Mucosa of rectum (tissue), 2 donors: ENCODE measurements at regions not wholly inside any gene's neighbourhood (a gene's known extent, or its start where the extent isn't known, plus 50 kb on each side); places are given as distances from the start of the nearest gene placed in this dataset.

ENCODE experiments used
- H3K27ac ChIP-seq, 2 donors: one replicate each; pipeline ENCODE4 v1.7.0; 2013; ENCODE audit warnings: inconsistent platforms in 2 of 2, low read depth in 2 of 2, low read length in 2 of 2
- H3K27me3 ChIP-seq, 2 donors: one replicate each; pipeline ENCODE4 v1.7.0; 2013; ENCODE audit warnings: low read length in 2 of 2; ENCODE audit not compliant: control insufficient read depth in 2 of 2, insufficient read depth in 2 of 2
- H3K36me3 ChIP-seq, 2 donors: one replicate each; pipeline ENCODE4 v1.7.0; 2013; ENCODE audit warnings: low read length in 2 of 2; ENCODE audit not compliant: control insufficient read depth in 2 of 2, insufficient read depth in 2 of 2
- H3K4me1 ChIP-seq, 2 donors: one replicate each; pipeline ENCODE4 v1.7.0; 2013; ENCODE audit warnings: low read length in 2 of 2, mild to moderate bottlenecking in 1 of 2; ENCODE audit not compliant: control insufficient read depth in 2 of 2, insufficient read depth in 2 of 2
- H3K4me3 ChIP-seq, 2 donors: one replicate each; pipeline ENCODE4 v1.7.0; 2013; ENCODE audit warnings: low read length in 2 of 2
- H3K9ac ChIP-seq, 2 donors: one replicate each; pipeline ENCODE4 v1.7.0; 2013; ENCODE audit warnings: low read length in 2 of 2, low read depth in 1 of 2, mild to moderate bottlenecking in 1 of 2
- H3K9me3 ChIP-seq, 2 donors: one replicate each; pipeline ENCODE4 v1.7.0; 2013; ENCODE audit warnings: low read length in 2 of 2; ENCODE audit not compliant: control insufficient read depth in 2 of 2
- donor health status: healthy.
- donor health status: Normal muscosa, but diverticular disease.

GRCh38 chr14:66163023-66163422, 323.1 kb upstream of the CCDC196 start:
- Histone ChIP-seq H3K36me3 (no peaks in the 10 kb centered on the region), H3K27ac (no peak overlapping the region), H3K4me1 (peaks cover 0 to 3% of the 10 kb centered on the region in 2 donors)

GRCh38 chr14:66165337-66165736, 320.8 kb upstream of the CCDC196 start:
- peaks cover 0 to 3% of the 10 kb centered on the region in 2 donors for H3K4me1 ChIP-seq
- no peak overlapping the region for H3K9ac ChIP-seq
- H3K36me3 ChIP-seq = no peaks in the 10 kb centered on the region
- H3K27ac ChIP-seq = no peak overlapping the region
- H3K4me3 ChIP-seq = no peak overlapping the region
- no peaks in the 10 kb centered on the region for H3K9me3 ChIP-seq
- H3K27me3 ChIP-seq = no peaks in the 10 kb centered on the region

More at GRCh38 chr14:66163023-66163422, 323.1 kb upstream of the CCDC196 start:
- H3K4me3 ChIP-seq = no peak overlapping the region
- H3K9me3 ChIP-seq = no peaks in the 10 kb centered on the region
- no peak overlapping the region for H3K9ac ChIP-seq
- H3K27me3 ChIP-seq = no peaks in the 10 kb centered on the region

GRCh38 chr14:66174453-66174891, 311.7 kb upstream of the CCDC196 start:
- no peaks in the 10 kb centered on the region for H3K4me1 ChIP-seq
- no peaks in the 10 kb centered on the region for H3K36me3 ChIP-seq
- no peaks in the 10 kb centered on the region for H3K27me3 ChIP-seq
- H3K9ac ChIP-seq = no peak overlapping the region
- no peak overlapping the region for H3K27ac ChIP-seq
- H3K9me3 ChIP-seq = no peaks in the 10 kb centered on the region
- H3K4me3 ChIP-seq = no peak overlapping the region

- Histone ChIP-seq H3K27ac (no peak overlapping the region), H3K9ac (no peak overlapping the region), H3K27me3 (no peaks in the 10 kb centered on the region), H3K4me3 (no peak overlapping the region), H3K4me1 (no peaks in the 10 kb centered on the region), H3K9me3 (no peaks in the 10 kb centered on the region), H3K36me3 (no peaks in the 10 kb centered on the region)
Measured at GRCh38 chr14:66177935-66178334, 308.2 kb upstream of the CCDC196 start.

GRCh38 chr14:66196670-66197069, 289.5 kb upstream of the CCDC196 start:
- no peak overlapping the region for H3K4me3 ChIP-seq
- H3K9ac ChIP-seq = no peak overlapping the region
- no peaks in the 10 kb centered on the region for H3K4me1 ChIP-seq
- no peaks in the 10 kb centered on the region for H3K36me3 ChIP-seq
- H3K27me3 ChIP-seq = no peaks in the 10 kb centered on the region
- no peaks in the 10 kb centered on the region for H3K9me3 ChIP-seq
- no peak overlapping the region for H3K27ac ChIP-seq

- no peaks in the 10 kb centered on the region for H3K9me3 ChIP-seq
- H3K4me3 ChIP-seq = no peak overlapping the region
- H3K4me1 ChIP-seq = no peaks in the 10 kb centered on the region
- no peak overlapping the region for H3K9ac ChIP-seq
- no peaks in the 10 kb centered on the region for H3K36me3 ChIP-seq
- no peak overlapping the region for H3K27ac ChIP-seq
- no peaks in the 10 kb centered on the region for H3K27me3 ChIP-seq
Measured at GRCh38 chr14:66197276-66197675, 288.9 kb upstream of the CCDC196 start.

- Histone ChIP-seq H3K27me3 (no peaks in the 10 kb centered on the region), H3K9me3 (peaks cover 3 to 5% of the 10 kb centered on the region in 2 donors), H3K4me1 (no peaks in the 10 kb centered on the region), H3K4me3 (no peak overlapping the region), H3K36me3 (no peaks in the 10 kb centered on the region), H3K27ac (no peak overlapping the region), H3K9ac (no peak overlapping the region)
Measured at GRCh38 chr14:66206554-66206953, 279.6 kb upstream of the CCDC196 start.

- Histone ChIP-seq H3K4me3 (no peak overlapping the region), H3K36me3 (no peaks in the 10 kb centered on the region), H3K27ac (no peak overlapping the region), H3K9me3 (no peaks in the 10 kb centered on the region), H3K9ac (no peak overlapping the region), H3K27me3 (no peaks in the 10 kb centered on the region), H3K4me1 (no peaks in the 10 kb centered on the region)
Measured at GRCh38 chr14:66216763-66217162, 269.4 kb upstream of the CCDC196 start.

- no peak overlapping the region for H3K9ac ChIP-seq
- H3K9me3 ChIP-seq = no peaks in the 10 kb centered on the region
- no peaks in the 10 kb centered on the region for H3K27me3 ChIP-seq
- H3K27ac ChIP-seq = no peak overlapping the region
- no peaks in the 10 kb centered on the region for H3K36me3 ChIP-seq
- H3K4me1 ChIP-seq = no peaks in the 10 kb centered on the region
- H3K4me3 ChIP-seq = no peak overlapping the region
Measured at GRCh38 chr14:66219886-66220285, 266.3 kb upstream of the CCDC196 start.

GRCh38 chr14:66224492-66225178, 261.5 kb upstream of the CCDC196 start:
- H3K4me3 ChIP-seq = no peak overlapping the region
- H3K9me3 ChIP-seq = no peaks in the 10 kb centered on the region
- H3K36me3 ChIP-seq = no peaks in the 10 kb centered on the region
- no peak overlapping the region for H3K27ac ChIP-seq
- no peaks in the 10 kb centered on the region for H3K4me1 ChIP-seq
- no peaks in the 10 kb centered on the region for H3K27me3 ChIP-seq
- H3K9ac ChIP-seq = no peak overlapping the region
